ENCODE measurements at regions not wholly inside any gene's neighbourhood (a gene's known extent, or its start where the extent isn't known, plus 50 kb on each side); places are given as distances from the start of the nearest gene placed in this dataset.

GRCh38 chr7:53387515-53387914 lies 352.1 kb downstream of the POM121L12 start:
- Mint-ChIP-seq H3K4me1 (no peaks in the 10 kb centered on the region), H3K36me3 (ENCODE audit: low read depth) (no peaks in the 10 kb centered on the region), H3K9me3 (peaks cover 11% of the 10 kb centered on the region), H3K4me3 (no peak overlapping the region), H3K27me3 (no peaks in the 10 kb centered on the region), H3K27ac (no peak overlapping the region)
- DNase-seq (no peak), ATAC-seq (no peak)

GRCh38 chr7:53397911-53398310 lies 362.5 kb downstream of the POM121L12 start:
- ATAC-seq (no peak), DNase-seq (no peak)
- Mint-ChIP-seq H3K4me3 (no peak overlapping the region), H3K27me3 (no peaks in the 10 kb centered on the region), H3K4me1 (no peaks in the 10 kb centered on the region), H3K9me3 (peaks cover 20% of the 10 kb centered on the region), H3K27ac (no peak overlapping the region), H3K36me3 (ENCODE audit: low read depth) (no peaks in the 10 kb centered on the region)

- Mint-ChIP-seq H3K27ac (no peak overlapping the region), H3K27me3 (no peaks in the 10 kb centered on the region), H3K4me1 (no peaks in the 10 kb centered on the region), H3K4me3 (no peak overlapping the region), H3K36me3 (ENCODE audit: low read depth) (no peaks in the 10 kb centered on the region), H3K9me3 (peaks cover 21% of the 10 kb centered on the region)
- no peak for ATAC-seq
- DNase-seq: no peak
Measured at GRCh38 chr7:53398566-53398965, 363.1 kb downstream of the POM121L12 start.

GRCh38 chr7:53413021-53413420 lies 377.6 kb downstream of the POM121L12 start:
- DNase-seq: no peak
- Mint-ChIP-seq H3K27ac (no peak overlapping the region), H3K9me3 (peaks cover 28% of the 10 kb centered on the region), H3K36me3 (ENCODE audit: low read depth) (no peaks in the 10 kb centered on the region), H3K4me3 (no peak overlapping the region), H3K4me1 (no peaks in the 10 kb centered on the region), H3K27me3 (no peaks in the 10 kb centered on the region)
- ATAC-seq: no peak

- no peaks in the 10 kb centered on the region for H3K27me3 Mint-ChIP-seq
- no peak overlapping the region for H3K27ac Mint-ChIP-seq
- no peak overlapping the region for H3K4me3 Mint-ChIP-seq
- no peaks in the 10 kb centered on the region for H3K4me1 Mint-ChIP-seq
- ATAC-seq: no peak
- DNase-seq: no peak
- H3K9me3 Mint-ChIP-seq: peaks cover 40% of the 10 kb centered on the region
- no peaks in the 10 kb centered on the region for H3K36me3 Mint-ChIP-seq (ENCODE audit: low read depth)
Measured at GRCh38 chr7:53415816-53416215, 380.4 kb downstream of the POM121L12 start.

- H3K9me3 Mint-ChIP-seq: peaks cover 34% of the 10 kb centered on the region
- no peaks in the 10 kb centered on the region for H3K27me3 Mint-ChIP-seq
- H3K4me1 Mint-ChIP-seq: no peaks in the 10 kb centered on the region
- DNase-seq (no peak), ATAC-seq (no peak)
- H3K36me3 Mint-ChIP-seq (ENCODE audit: low read depth): no peaks in the 10 kb centered on the region
- H3K4me3 Mint-ChIP-seq: no peak overlapping the region
- H3K27ac Mint-ChIP-seq: no peak overlapping the region
Measured at GRCh38 chr7:53418834-53419482, 383.5 kb downstream of the POM121L12 start.

GRCh38 chr7:53420550-53420949 lies 385.1 kb downstream of the POM121L12 start:
- H3K4me3 Mint-ChIP-seq: no peak overlapping the region
- H3K4me1 Mint-ChIP-seq: no peaks in the 10 kb centered on the region
- ATAC-seq (no peak), DNase-seq (no peak)
- no peaks in the 10 kb centered on the region for H3K36me3 Mint-ChIP-seq (ENCODE audit: low read depth)
- no peaks in the 10 kb centered on the region for H3K27me3 Mint-ChIP-seq
- peaks cover 32% of the 10 kb centered on the region for H3K9me3 Mint-ChIP-seq
- H3K27ac Mint-ChIP-seq: no peak overlapping the region

- peaks cover 36% of the 10 kb centered on the region for H3K9me3 Mint-ChIP-seq
- no peak for ATAC-seq
Measured at GRCh38 chr7:53422291-53422690, 386.9 kb downstream of the POM121L12 start.

GRCh38 chr7:53426145-53426750 lies 390.8 kb downstream of the POM121L12 start:
- Mint-ChIP-seq H3K36me3 (ENCODE audit: low read depth) (no peaks in the 10 kb centered on the region), H3K27me3 (no peaks in the 10 kb centered on the region), H3K4me1 (no peaks in the 10 kb centered on the region), H3K4me3 (no peak overlapping the region), H3K9me3 (peaks cover 27% of the 10 kb centered on the region), H3K27ac (no peak overlapping the region)
- ATAC-seq (no peak), DNase-seq (no peak)

More at GRCh38 chr7:53422291-53422690, 386.9 kb downstream of the POM121L12 start:
- Mint-ChIP-seq H3K4me3 (no peak overlapping the region), H3K4me1 (no peaks in the 10 kb centered on the region), H3K36me3 (ENCODE audit: low read depth) (no peaks in the 10 kb centered on the region), H3K27me3 (no peaks in the 10 kb centered on the region), H3K27ac (no peak overlapping the region)
- no peak for DNase-seq

GRCh38 chr7:53428045-53428444 lies 392.6 kb downstream of the POM121L12 start:
- H3K9me3 Mint-ChIP-seq: peaks cover 27% of the 10 kb centered on the region
- H3K27ac Mint-ChIP-seq: no peak overlapping the region
- H3K4me3 Mint-ChIP-seq: no peak overlapping the region
- no peak for ATAC-seq
- H3K4me1 Mint-ChIP-seq: no peaks in the 10 kb centered on the region
- no peak for DNase-seq
- no peaks in the 10 kb centered on the region for H3K27me3 Mint-ChIP-seq
- no peaks in the 10 kb centered on the region for H3K36me3 Mint-ChIP-seq (ENCODE audit: low read depth)

GRCh38 chr7:53431901-53432300 lies 396.5 kb downstream of the POM121L12 start:
- no peaks in the 10 kb centered on the region for H3K36me3 Mint-ChIP-seq (ENCODE audit: low read depth)
- no peak overlapping the region for H3K27ac Mint-ChIP-seq
- DNase-seq (no peak), ATAC-seq (no peak)
- H3K27me3 Mint-ChIP-seq: no peaks in the 10 kb centered on the region
- H3K4me3 Mint-ChIP-seq: no peak overlapping the region
- H3K9me3 Mint-ChIP-seq: peaks cover 8% of the 10 kb centered on the region
- no peaks in the 10 kb centered on the region for H3K4me1 Mint-ChIP-seq

- ATAC-seq (no peak), DNase-seq (no peak)
- no peaks in the 10 kb centered on the region for H3K4me1 Mint-ChIP-seq
- no peaks in the 10 kb centered on the region for H3K36me3 Mint-ChIP-seq (ENCODE audit: low read depth)
- H3K27me3 Mint-ChIP-seq: no peaks in the 10 kb centered on the region
- peaks cover 15% of the 10 kb centered on the region for H3K9me3 Mint-ChIP-seq
- no peak overlapping the region for H3K4me3 Mint-ChIP-seq
- H3K27ac Mint-ChIP-seq: no peak overlapping the region
Measured at GRCh38 chr7:53437336-53437735, 401.9 kb downstream of the POM121L12 start.

- no peaks in the 10 kb centered on the region for H3K27me3 Mint-ChIP-seq
- no peaks in the 10 kb centered on the region for H3K4me1 Mint-ChIP-seq
- no peak for DNase-seq
- no peak for ATAC-seq
- H3K36me3 Mint-ChIP-seq (ENCODE audit: low read depth): no peaks in the 10 kb centered on the region
- no peak overlapping the region for H3K27ac Mint-ChIP-seq
- H3K9me3 Mint-ChIP-seq: peaks cover 4% of the 10 kb centered on the region
- H3K4me3 Mint-ChIP-seq: no peak overlapping the region
Measured at GRCh38 chr7:53446170-53446569, 410.7 kb downstream of the POM121L12 start.

GRCh38 chr7:53458636-53459035 lies 423.2 kb downstream of the POM121L12 start:
- DNase-seq: no peak
- Mint-ChIP-seq H3K36me3 (ENCODE audit: low read depth) (no peaks in the 10 kb centered on the region), H3K27me3 (no peaks in the 10 kb centered on the region), H3K9me3 (peaks cover 6% of the 10 kb centered on the region), H3K4me1 (no peaks in the 10 kb centered on the region), H3K27ac (no peak overlapping the region), H3K4me3 (no peak overlapping the region)
- ATAC-seq: no peak

GRCh38 chr7:53466371-53466770 lies 430.9 kb downstream of the POM121L12 start:
- Mint-ChIP-seq H3K27ac (no peak overlapping the region), H3K4me1 (no peaks in the 10 kb centered on the region), H3K9me3 (peaks cover 21% of the 10 kb centered on the region), H3K36me3 (ENCODE audit: low read depth) (no peaks in the 10 kb centered on the region), H3K27me3 (no peaks in the 10 kb centered on the region), H3K4me3 (no peak overlapping the region)
- ATAC-seq (no peak), DNase-seq (no peak)

Data from activated naive CD8-positive, alpha-beta T cell treated with anti-CD3 and anti-CD28 coated beads, Interleukin-2, amount 50 U/mL, for 24 hours (primary cell).